ENCODE measurements at regions not wholly inside any gene's neighbourhood (a gene's known extent, or its start where the extent isn't known, plus 50 kb on each side); places are given as distances from the start of the nearest gene placed in this dataset.

DNA sequence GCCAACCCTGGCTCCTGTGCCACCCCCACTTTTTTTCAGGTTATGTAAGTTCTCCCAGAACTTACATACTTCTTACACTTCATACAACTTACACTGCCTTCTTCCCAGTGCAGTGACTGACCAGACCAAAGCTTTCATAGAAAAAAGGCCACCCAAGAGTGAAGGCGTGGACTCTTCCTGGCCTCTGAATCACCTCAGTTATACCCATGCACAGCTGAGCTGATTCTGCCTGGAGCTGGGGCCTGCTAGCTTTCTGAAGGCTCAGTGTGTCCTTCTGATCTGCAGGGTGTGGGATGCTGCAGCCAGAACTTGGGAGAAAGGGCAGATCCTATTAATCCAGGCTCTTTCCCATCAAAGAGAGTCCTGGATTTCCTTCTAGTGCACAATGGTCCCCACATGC is 216.1 kb downstream of the TTC32 start:
- WGBS, 4 donors = 87 to 100% (median 90%) methylated on average over 1 of the region's 1 CpG
- no peaks in the 10 kb centered on the region for H3K4me1 ChIP-seq (replicated peaks in 1 of 2)
- H3K4me3 ChIP-seq = no peak overlapping the region
- H3K27ac ChIP-seq = no peak overlapping the region
- no peaks in the 10 kb centered on the region for H3K36me3 ChIP-seq (replicated peaks in 1 of 2)
- intact Hi-C loops (cut with DNase I) = no loop called here
- H3K27me3 ChIP-seq = no peaks in the 10 kb centered on the region
- no peak for TF ChIP-seq POLR2A (IDR thresholded peaks at IDR 0.05)
- TF ChIP-seq, protein P1, sequence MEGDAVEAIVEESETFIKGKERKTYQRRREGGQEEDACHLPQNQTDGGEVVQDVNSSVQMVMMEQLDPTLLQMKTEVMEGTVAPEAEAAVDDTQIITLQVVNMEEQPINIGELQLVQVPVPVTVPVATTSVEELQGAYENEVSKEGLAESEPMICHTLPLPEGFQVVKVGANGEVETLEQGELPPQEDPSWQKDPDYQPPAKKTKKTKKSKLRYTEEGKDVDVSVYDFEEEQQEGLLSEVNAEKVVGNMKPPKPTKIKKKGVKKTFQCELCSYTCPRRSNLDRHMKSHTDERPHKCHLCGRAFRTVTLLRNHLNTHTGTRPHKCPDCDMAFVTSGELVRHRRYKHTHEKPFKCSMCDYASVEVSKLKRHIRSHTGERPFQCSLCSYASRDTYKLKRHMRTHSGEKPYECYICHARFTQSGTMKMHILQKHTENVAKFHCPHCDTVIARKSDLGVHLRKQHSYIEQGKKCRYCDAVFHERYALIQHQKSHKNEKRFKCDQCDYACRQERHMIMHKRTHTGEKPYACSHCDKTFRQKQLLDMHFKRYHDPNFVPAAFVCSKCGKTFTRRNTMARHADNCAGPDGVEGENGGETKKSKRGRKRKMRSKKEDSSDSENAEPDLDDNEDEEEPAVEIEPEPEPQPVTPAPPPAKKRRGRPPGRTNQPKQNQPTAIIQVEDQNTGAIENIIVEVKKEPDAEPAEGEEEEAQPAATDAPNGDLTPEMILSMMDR (IDR thresholded peaks at IDR 0.05) = no peak
- no peak for DNase-seq
- no peaks in the 10 kb centered on the region for H3K9me3 ChIP-seq (replicated peaks in 1 of 3)

DNA sequence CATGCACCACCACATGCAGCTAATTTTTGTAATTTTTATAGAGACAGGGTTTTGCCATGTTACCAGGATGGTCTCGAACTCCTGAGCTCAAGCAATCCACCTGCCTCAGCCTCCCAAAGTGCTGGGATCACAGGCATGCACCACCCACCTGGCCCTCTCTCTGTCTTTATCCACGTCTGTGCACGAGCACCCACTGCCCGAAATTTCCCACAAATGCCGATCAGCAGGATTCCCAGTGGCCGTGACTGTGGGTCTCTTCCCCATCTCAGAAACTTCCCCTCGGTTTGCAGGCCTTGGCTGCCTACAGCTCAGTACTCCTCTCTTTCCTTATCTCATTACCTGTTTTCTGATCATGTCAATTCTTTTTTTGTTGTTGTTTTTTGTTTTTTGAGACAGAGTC is 217.3 kb downstream of the TTC32 start:
- no peak for DNase-seq
- H3K27me3 ChIP-seq = no peaks in the 10 kb centered on the region
- no peak overlapping the region for H3K27ac ChIP-seq
- H3K4me1 ChIP-seq (replicated peaks in 1 of 2) = no peaks in the 10 kb centered on the region
- H3K4me3 ChIP-seq = no peak overlapping the region
- H3K9me3 ChIP-seq (replicated peaks in 1 of 3) = no peaks in the 10 kb centered on the region
- intact Hi-C loops (cut with DNase I) = no loop called here
- TF ChIP-seq, protein P1 (IDR thresholded peaks at IDR 0.05) = no peak
- TF ChIP-seq POLR2A (IDR thresholded peaks at IDR 0.05) = no peak
- no peaks in the 10 kb centered on the region for H3K36me3 ChIP-seq (replicated peaks in 1 of 2)
- WGBS, 4 donors = 82 to 88% (median 86%) methylated on average over 7 of the region's 7 CpGs

DNA sequence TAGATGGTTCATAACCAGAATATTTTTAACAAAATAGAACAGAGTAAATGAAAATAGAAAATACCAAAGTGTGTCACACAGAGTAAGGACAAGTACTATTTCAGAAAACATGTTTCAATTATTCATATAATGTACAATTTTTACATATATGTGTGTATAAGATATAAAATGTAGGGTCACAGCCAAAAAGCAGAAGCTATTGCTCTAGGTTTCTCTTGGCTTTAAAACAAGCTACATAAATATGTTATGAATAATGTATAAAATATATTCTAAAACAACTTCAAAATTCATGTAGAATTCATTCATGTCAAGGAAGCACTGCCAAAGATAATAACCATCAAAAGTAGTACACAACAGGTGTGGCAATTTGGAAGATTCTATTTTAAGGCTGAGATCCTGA is 218.2 kb downstream of the TTC32 start:
- Histone ChIP-seq H3K27me3 (no peaks in the 10 kb centered on the region), H3K9me3 (replicated peaks in 1 of 3) (no peaks in the 10 kb centered on the region), H3K36me3 (replicated peaks in 1 of 2) (no peaks in the 10 kb centered on the region), H3K27ac (no peak overlapping the region), H3K4me1 (replicated peaks in 1 of 2) (no peaks in the 10 kb centered on the region), H3K4me3 (no peak overlapping the region)
- intact Hi-C loops (cut with DNase I) = no loop called here
- TF ChIP-seq, protein P1 (IDR thresholded peaks at IDR 0.05) = no peak
- no peak for TF ChIP-seq POLR2A (IDR thresholded peaks at IDR 0.05)
- DNase-seq = no peak

DNA sequence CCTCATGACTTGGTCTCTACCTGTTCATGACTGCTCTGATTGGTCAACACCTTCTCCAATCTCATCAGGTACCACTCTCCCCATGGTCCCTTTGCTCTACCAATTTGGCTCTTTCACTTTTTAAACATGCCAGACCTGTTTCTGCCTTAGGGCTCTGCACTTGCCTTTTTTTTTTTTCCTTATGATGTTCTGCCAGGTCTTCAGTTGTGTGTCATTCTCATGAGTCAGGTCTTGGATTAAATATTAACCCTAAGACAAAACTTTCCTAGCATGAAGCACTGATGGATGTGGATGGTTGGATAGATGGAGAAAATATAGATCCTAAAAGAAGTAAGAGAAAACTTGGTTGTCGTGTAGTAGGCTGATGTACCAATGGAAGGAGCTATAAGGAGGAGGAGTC is 219.3 kb downstream of the TTC32 start:
- no peaks in the 10 kb centered on the region for H3K36me3 ChIP-seq (replicated peaks in 1 of 2)
- H3K4me3 ChIP-seq = no peak overlapping the region
- intact Hi-C loops (cut with DNase I) = no loop called here
- no peaks in the 10 kb centered on the region for H3K4me1 ChIP-seq (replicated peaks in 1 of 2)
- H3K27me3 ChIP-seq = no peaks in the 10 kb centered on the region
- no peak for DNase-seq
- 84 to 97% (median 95%) methylated on average over 1 of the region's 1 CpG for WGBS, 4 donors
- TF ChIP-seq POLR2A (IDR thresholded peaks at IDR 0.05) = no peak
- TF ChIP-seq, protein P1 (IDR thresholded peaks at IDR 0.05) = no peak
- no peaks in the 10 kb centered on the region for H3K9me3 ChIP-seq (replicated peaks in 1 of 3)
- no peak overlapping the region for H3K27ac ChIP-seq

All from adrenal gland (tissue), 9 donors.